ENCODE measurements at regions not wholly inside any gene's neighbourhood (a gene's known extent, or its start where the extent isn't known, plus 50 kb on each side); places are given as distances from the start of the nearest gene placed in this dataset.

GRCh38 chr2:226217191-226217590, 582.4 kb downstream of the IRS1 start:
- TF ChIP-seq, protein P1, sequence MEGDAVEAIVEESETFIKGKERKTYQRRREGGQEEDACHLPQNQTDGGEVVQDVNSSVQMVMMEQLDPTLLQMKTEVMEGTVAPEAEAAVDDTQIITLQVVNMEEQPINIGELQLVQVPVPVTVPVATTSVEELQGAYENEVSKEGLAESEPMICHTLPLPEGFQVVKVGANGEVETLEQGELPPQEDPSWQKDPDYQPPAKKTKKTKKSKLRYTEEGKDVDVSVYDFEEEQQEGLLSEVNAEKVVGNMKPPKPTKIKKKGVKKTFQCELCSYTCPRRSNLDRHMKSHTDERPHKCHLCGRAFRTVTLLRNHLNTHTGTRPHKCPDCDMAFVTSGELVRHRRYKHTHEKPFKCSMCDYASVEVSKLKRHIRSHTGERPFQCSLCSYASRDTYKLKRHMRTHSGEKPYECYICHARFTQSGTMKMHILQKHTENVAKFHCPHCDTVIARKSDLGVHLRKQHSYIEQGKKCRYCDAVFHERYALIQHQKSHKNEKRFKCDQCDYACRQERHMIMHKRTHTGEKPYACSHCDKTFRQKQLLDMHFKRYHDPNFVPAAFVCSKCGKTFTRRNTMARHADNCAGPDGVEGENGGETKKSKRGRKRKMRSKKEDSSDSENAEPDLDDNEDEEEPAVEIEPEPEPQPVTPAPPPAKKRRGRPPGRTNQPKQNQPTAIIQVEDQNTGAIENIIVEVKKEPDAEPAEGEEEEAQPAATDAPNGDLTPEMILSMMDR (IDR thresholded peaks at IDR 0.05; ENCODE audit: unreplicated experiment): no peak
- Mint-ChIP-seq H3K36me3 (ENCODE audit: low read depth, unreplicated experiment) (no peaks in the 10 kb centered on the region), H3K27ac (ENCODE audit: unreplicated experiment) (no peak overlapping the region), H3K4me1 (ENCODE audit: unreplicated experiment) (no peaks in the 10 kb centered on the region), H3K4me3 (ENCODE audit: unreplicated experiment) (no peak overlapping the region), H3K27me3 (ENCODE audit: unreplicated experiment) (peaks cover 2% of the 10 kb centered on the region), H3K9me3 (ENCODE audit: unreplicated experiment) (no peaks in the 10 kb centered on the region)
- no peak for DNase-seq (ENCODE audit: low spot score)

DNA sequence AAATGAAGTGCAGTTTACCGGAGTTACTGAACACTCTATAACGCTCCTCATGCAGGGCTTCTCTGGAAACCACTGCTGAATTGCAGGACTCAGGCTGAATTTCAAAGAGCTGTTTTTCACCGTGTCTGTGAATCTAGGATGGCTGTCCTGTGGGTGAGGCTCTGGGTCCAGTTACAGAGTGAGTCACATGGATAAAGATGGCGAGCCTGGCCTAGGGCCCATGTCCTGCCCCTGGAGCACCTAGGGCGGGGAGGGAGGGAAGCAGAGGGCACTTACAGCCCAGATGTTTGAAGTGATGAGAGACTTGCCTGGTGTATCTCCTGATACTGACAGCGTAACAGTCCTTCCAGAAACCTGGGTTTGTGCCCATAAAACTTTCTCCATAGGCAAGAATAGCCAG, 583.0 kb downstream of the IRS1 start:
- no peaks in the 10 kb centered on the region for H3K36me3 Mint-ChIP-seq (ENCODE audit: low read depth, unreplicated experiment)
- no peaks in the 10 kb centered on the region for H3K4me1 Mint-ChIP-seq (ENCODE audit: unreplicated experiment)
- no peaks in the 10 kb centered on the region for H3K9me3 Mint-ChIP-seq (ENCODE audit: unreplicated experiment)
- TF ChIP-seq, protein P1 (IDR thresholded peaks at IDR 0.05; ENCODE audit: unreplicated experiment): no peak
- no peak for DNase-seq (ENCODE audit: low spot score)
- no peak overlapping the region for H3K27ac Mint-ChIP-seq (ENCODE audit: unreplicated experiment)
- H3K4me3 Mint-ChIP-seq (ENCODE audit: unreplicated experiment): no peak overlapping the region
- H3K27me3 Mint-ChIP-seq (ENCODE audit: unreplicated experiment): peaks cover 2% of the 10 kb centered on the region

GRCh38 chr2:226215902-226216503, 583.6 kb downstream of the IRS1 start:
- H3K9me3 Mint-ChIP-seq (ENCODE audit: unreplicated experiment): no peaks in the 10 kb centered on the region
- peaks cover 2% of the 10 kb centered on the region for H3K27me3 Mint-ChIP-seq (ENCODE audit: unreplicated experiment)
- peak; percentile 83 for DNase-seq (ENCODE audit: low spot score)
- no peak overlapping the region for H3K27ac Mint-ChIP-seq (ENCODE audit: unreplicated experiment)
- no peak overlapping the region for H3K4me3 Mint-ChIP-seq (ENCODE audit: unreplicated experiment)
- TF ChIP-seq, protein P1 (IDR thresholded peaks at IDR 0.05; ENCODE audit: unreplicated experiment): peak; percentile 89
- H3K4me1 Mint-ChIP-seq (ENCODE audit: unreplicated experiment): no peaks in the 10 kb centered on the region
- H3K36me3 Mint-ChIP-seq (ENCODE audit: low read depth, unreplicated experiment): no peaks in the 10 kb centered on the region

DNA sequence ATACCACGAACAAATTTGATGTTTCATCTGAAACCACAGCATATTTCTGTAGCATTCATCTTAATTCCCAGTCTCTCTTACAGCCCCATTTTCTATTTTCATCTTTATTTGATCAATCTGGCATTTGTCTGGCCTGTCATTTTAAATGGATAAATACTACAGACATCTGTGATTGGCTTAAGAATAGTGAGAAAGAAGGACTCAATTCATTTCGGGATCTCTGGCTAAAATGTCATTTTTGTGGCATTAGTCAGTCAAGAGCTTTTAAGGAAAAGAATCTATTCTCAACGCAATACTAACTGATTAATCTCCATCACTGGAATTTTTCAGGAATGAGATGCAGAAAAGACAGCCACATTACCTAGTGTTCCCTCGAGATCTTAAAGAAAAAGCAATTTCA, 585.9 kb downstream of the IRS1 start:
- H3K27ac Mint-ChIP-seq (ENCODE audit: unreplicated experiment): no peak overlapping the region
- H3K36me3 Mint-ChIP-seq (ENCODE audit: low read depth, unreplicated experiment): no peaks in the 10 kb centered on the region

DNA sequence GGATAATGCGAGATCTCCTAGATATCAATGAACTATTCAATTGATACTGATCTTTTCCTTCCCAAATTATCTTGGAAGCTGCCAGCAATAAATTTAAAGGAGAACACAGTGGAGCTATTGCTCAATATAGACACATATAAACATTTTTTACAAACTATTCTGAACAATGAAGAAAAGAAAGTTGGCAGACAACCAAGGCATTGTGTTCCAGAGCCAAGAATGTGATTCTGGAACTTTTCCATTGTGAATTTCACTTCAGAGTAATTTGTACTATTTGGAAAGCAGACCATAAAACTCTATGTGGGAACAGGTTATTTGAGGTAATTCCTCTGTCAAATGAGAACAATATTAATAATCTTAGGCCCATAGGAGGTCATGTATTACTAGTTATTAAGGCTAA, 588.2 kb downstream of the IRS1 start:
- H3K9me3 Mint-ChIP-seq (ENCODE audit: unreplicated experiment): no peaks in the 10 kb centered on the region
- no peak for DNase-seq (ENCODE audit: low spot score)
- no peak overlapping the region for H3K27ac Mint-ChIP-seq (ENCODE audit: unreplicated experiment)
- H3K4me1 Mint-ChIP-seq (ENCODE audit: unreplicated experiment): no peaks in the 10 kb centered on the region
- H3K36me3 Mint-ChIP-seq (ENCODE audit: low read depth, unreplicated experiment): no peaks in the 10 kb centered on the region
- peaks cover 2% of the 10 kb centered on the region for H3K27me3 Mint-ChIP-seq (ENCODE audit: unreplicated experiment)
- no peak overlapping the region for H3K4me3 Mint-ChIP-seq (ENCODE audit: unreplicated experiment)
- TF ChIP-seq, protein P1 (IDR thresholded peaks at IDR 0.05; ENCODE audit: unreplicated experiment): no peak

More for the DNA sequence above, 585.9 kb downstream of the IRS1 start:
- TF ChIP-seq, protein P1 (IDR thresholded peaks at IDR 0.05; ENCODE audit: unreplicated experiment): no peak
- no peaks in the 10 kb centered on the region for H3K9me3 Mint-ChIP-seq (ENCODE audit: unreplicated experiment)
- no peaks in the 10 kb centered on the region for H3K4me1 Mint-ChIP-seq (ENCODE audit: unreplicated experiment)
- H3K4me3 Mint-ChIP-seq (ENCODE audit: unreplicated experiment): no peak overlapping the region
- peaks cover 2% of the 10 kb centered on the region for H3K27me3 Mint-ChIP-seq (ENCODE audit: unreplicated experiment)
- no peak for DNase-seq (ENCODE audit: low spot score)

All from endothelial cell (in vitro differentiated cells).